Renal cortical epithelial cell (primary cell): ENCODE measurements at regions not wholly inside any gene's neighbourhood (a gene's known extent, or its start where the extent isn't known, plus 50 kb on each side); places are given as distances from the start of the nearest gene placed in this dataset.
A peak's percentile ranks its signal among the peaks of the same experiment; 100 is the strongest.
"Not testable (repeated sequence)": the region's sequence is repeated elsewhere in the genome, so short reads cannot be mapped to it uniquely, and the experiment has no call there.

Experiments used
- DNase-seq: peaks from one replicate; pipeline ENCODE4 v3.0.0-alpha.2; 2011; ENCODE audit warnings: low read depth

- DNase-seq = no peak
Observed at GRCh38 chr6:26232940-26233648, 131.9 kb upstream of the BTN3A2 start.

- peak; percentile 65 for DNase-seq
Observed at GRCh38 chr6:26233649-26234420, 131.2 kb upstream of the BTN3A2 start.

GRCh38 chr6:26234421-26235301, 130.3 kb upstream of the BTN3A2 start:
- DNase-seq = peak; percentile 78

DNA sequence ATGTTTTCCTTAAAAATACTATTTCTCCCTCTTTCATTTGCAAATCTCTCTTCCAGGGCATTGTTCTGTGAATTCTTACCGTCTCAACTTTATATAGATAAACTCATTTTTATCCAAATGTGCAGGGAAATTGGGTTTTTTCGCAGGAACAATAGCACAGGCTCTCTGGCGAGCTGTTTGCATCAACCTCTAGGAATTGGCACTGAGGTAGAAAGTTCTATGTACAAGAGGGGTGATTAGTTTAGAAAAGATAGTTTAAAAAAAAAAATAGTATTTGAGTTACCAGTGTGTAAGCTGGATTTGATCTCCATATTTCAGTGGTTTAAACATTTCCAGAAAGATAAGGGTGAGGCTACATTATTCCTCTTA, 129.7 kb upstream of the BTN3A2 start:
- no peak for DNase-seq

DNA sequence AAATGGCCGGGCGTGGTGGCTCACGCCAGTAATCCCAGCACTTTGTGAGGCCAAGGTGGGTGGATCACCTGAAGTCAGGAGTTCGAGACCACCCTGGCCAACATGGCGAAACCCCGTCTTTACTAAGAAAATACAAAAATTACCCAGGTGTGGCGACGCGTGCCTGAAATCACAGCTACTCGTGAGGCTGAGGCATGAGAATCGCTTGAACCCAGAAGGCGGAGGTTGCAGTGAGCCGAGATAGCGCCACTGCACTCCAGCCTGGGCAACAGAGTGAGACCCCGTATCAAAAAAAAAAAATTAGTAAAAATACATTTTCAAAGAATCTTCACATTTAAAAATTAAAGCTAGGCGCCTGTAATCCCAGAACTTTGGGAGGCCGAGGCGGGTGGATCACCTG, 125.6 kb upstream of the BTN3A2 start:
- DNase-seq = not testable (repeated sequence)

DNA sequence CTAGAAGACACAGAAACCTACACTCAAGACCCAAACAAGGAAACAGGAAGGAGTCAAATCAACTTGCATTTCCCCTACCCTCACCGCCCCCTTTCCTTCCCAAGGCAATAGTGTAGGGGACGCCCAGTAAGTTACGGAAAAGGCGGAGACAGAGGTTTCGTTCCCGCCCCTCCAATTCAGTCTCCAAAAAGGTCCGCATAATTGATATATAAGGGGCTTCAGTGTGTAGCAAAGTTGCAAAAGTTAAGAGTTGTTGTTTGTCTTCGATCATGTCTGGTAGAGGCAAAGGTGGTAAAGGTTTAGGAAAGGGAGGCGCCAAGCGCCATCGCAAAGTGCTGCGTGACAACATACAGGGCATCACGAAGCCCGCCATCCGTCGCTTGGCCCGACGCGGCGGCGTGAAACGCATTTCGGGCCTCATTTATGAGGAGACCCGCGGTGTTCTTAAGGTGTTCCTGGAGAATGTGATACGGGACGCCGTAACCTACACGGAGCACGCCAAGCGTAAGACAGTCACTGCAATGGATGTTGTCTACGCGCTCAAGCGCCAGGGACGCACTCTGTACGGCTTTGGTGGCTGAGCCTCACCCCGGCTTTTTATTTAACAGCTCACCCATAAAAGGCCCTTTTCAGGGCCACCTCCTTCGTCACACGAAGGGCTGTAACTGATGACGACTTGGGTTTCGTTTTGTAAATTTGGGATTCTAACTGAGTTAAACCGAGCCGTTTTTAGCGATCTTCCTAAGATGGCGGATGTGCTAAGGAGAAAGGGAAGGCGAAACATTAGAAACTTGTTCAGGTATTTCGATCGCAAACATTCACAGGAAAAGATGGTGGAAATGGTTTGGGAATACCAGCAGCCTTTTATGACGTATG, 124.6 kb upstream of the BTN3A2 start:
- DNase-seq = peak; percentile 85

DNA sequence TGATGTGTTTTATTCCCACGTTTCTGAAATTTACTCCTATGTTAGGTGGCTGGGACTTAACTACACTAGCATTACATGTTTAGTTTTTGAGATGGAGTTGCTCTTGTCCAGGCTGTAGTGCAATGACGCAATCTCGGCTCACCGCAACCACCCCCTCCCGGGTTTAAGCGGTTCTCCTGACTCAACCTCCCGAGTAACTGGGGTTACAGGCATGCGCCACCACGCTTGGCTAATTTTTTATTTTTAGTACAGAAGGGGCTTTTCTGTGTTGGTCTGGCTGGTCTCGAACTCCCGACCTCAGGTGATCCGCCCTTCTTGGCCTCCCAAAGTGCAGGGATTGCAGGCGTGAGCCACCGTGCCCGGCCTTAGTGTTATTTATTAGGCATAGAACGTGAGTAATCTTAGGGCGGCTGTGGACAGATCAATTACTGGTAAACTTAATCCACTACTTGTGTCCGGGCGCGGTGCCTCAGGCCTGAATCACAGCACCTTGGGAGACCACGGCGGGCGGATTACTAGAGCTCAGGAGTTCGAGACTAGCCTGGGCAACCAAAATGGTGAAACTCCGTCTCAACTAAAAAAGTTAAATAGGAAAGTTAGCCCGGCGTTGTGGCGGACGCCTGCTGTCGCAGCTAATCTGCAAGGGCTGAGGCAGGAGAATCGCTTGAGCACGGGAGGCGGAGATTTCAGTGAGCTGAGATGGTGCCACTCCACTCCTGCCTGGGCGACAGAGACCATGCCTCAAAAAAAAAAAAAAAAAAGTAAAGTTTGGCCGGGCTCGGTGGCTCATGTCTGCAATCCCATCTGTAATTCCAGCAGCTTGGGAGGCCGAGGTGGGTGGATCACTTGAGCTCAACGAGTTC, 123.7 kb upstream of the BTN3A2 start:
- peak; percentile 76 for DNase-seq

- no peak for DNase-seq
Observed at GRCh38 chr6:26243132-26243531, 121.9 kb upstream of the BTN3A2 start.

- no peak for DNase-seq
Observed at GRCh38 chr6:26243752-26244151, 121.2 kb upstream of the BTN3A2 start.

GRCh38 chr6:26246058-26246457, 118.9 kb upstream of the BTN3A2 start:
- no peak for DNase-seq

GRCh38 chr6:26246553-26246952, 118.4 kb upstream of the BTN3A2 start:
- DNase-seq = no peak

DNA sequence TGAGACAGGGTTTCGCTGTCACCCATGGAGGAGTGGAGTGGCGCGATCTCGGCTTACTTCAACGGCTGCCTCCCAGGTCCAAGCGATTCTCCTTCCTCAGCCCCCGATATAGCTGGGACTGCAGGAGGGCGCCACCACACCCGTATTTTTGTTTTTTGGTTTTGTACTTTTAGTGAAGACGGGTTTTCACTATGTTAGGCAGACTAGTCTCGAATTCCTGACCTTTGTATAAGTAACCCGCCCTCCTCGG, 115.4 kb upstream of the BTN3A2 start:
- no peak for DNase-seq

DNA sequence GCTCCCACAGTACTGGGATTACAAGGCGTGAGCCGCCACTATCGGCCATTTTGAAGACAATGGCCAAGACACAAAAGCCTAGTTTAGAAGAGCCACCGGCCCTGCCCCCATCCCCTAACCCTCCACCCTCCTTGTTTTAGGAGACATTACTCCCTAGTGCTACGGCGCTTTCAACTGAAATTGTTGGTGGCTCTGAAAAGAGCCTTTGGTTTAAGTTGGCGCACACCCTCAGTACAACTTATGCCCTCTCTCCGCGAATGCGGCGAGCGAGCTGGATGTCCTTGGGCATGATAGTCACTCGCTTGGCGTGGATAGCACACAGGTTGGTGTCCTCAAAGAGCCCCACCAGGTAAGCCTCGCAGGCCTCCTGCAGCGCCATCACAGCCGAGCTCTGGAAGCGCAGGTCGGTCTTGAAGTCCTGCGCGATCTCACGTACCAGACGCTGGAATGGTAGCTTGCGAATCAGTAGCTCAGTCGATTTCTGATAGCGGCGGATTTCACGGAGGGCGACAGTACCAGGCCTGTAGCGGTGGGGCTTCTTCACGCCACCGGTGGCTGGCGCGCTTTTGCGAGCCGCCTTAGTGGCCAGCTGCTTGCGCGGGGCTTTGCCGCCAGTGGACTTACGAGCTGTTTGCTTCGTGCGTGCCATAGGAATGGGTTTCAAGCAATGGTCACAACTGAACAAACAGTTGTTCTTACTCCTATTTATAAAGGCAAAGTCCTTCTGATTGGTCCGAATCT, 114.9 kb upstream of the BTN3A2 start:
- DNase-seq = peak; percentile 85

DNA sequence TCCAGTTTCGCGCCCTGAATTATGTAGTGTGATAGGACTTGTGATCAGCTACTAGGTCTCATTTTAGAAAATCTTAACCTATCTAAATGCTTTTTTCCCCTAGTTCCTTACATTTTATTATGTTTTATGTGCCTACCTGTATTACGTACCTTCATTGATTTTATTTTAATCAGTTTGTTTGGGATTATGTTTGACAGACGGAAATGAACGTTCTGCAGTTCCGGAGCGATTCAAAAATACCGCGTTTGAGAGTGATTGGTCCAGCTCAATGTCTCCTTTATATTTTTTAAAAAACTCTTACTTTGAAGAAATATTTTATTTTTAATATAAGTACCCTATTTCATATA, 114.3 kb upstream of the BTN3A2 start:
- no peak for DNase-seq

- DNase-seq = peak; percentile 95
Observed at GRCh38 chr6:26251354-26252076, 113.5 kb upstream of the BTN3A2 start.

DNA sequence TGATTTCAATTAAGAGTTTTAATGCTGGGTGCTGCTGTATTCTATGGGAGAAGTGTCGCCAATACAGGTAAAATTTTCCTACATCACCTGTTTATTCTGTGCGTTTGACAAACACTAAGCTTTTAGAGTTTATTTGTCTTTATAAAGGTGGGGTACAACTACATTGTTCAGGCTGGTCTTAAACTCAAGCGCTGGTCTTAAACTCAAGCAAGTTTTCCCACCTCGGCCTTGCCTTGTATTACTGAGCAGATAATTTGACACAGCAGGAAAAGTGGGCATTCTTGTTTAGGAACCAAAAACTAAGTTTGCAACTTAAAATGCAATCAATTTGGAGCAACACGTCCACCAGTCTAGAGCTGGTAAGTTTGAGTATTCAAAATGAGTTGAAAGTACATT, 112.9 kb upstream of the BTN3A2 start:
- no peak for DNase-seq

GRCh38 chr6:26254724-26255123, 110.3 kb upstream of the BTN3A2 start:
- DNase-seq = no peak

- no peak for DNase-seq
Observed at GRCh38 chr6:26257272-26257671, 107.7 kb upstream of the BTN3A2 start.

GRCh38 chr6:26258212-26258977, 106.6 kb upstream of the BTN3A2 start:
- DNase-seq = no peak
